GM19395 (cell line): ENCODE measurements at regions not wholly inside any gene's neighbourhood (a gene's known extent, or its start where the extent isn't known, plus 50 kb on each side); places are given as distances from the start of the nearest gene placed in this dataset.
A peak's percentile ranks its signal among the peaks of the same experiment; 100 is the strongest.

ENCODE experiments used
- ATAC-seq: cut with Tn5 transposase; IDR thresholded peaks from one replicate; pipeline ENCODE4 v1.9.1; 2021; ENCODE audit warnings: mild to moderate bottlenecking, moderate library complexity; ENCODE audit not compliant: unreplicated experiment

DNA sequence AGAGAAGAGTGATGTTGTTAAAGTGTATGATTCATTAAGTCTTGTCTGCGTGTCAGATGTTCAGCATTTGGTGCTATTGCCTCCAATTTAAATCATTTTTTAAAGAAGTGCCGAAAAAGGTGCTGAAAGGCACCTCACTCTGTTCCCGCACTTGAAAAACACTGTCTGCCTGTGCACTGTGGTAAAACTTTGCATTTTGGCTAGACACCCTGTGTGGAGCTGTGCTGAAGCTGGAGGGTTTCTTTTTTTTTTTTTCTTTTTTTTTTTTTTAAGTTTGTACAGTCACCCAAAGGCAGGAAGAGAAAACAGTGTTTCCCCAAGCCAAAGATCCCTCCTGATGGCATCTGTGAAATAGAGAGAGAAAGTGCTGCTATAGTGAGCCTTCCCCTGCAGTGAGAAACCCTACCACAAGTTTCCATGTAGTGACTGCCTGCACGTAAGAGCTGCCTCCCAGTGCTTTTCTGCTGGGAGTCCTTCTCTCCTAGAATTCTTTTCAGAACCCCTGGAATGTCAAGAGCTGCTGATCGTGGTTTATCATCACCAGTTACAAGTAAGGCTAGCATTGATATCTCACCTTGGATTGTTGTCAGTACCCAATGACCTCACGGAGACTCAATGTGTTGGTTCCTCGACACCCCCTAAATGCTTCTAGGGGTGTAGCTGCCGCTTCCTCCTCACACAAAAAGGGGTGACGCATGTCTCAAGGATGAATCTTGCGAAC is 116.0 kb upstream of the SOX9 start:
- ATAC-seq, result peak; percentile 77

DNA sequence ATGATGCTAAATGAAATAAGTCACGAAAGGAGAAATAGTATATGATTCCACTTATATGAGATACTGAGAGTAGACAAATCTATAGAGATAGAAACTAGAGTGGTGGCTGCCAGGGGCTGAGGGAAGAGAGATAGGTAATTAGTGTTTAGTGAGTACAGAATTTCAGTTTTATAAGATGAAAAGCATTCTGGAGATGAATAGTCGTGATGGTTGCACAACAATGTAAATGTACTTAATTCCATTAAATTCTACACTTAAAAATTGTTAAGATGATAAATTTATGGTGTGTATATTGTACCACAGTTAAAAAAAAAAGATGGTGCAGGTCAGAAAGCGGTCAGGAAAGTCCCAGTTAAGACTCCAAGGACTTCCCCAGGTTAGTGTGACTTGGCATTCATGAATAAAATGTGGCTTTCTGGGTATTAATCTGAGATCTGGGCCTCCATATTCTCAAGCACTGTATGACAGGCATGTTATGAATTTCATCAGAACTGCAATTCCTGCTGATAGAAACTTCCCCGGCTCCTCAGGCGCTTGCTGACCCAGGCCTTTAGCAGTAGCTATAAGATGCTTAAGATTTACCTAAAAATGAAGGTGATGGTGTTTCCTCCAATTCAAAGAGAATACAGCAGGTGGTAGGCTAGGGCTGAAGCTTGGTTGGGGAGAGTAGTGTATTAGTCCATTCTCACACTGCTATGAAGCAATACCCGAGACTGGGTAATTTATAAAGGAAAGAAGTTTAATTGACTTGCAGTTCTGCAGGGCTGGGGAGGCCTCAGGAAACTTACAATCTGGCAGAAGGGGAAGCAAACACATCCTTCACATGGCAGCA is 115.3 kb upstream of the SOX9 start:
- ATAC-seq, result peak; percentile 74

DNA sequence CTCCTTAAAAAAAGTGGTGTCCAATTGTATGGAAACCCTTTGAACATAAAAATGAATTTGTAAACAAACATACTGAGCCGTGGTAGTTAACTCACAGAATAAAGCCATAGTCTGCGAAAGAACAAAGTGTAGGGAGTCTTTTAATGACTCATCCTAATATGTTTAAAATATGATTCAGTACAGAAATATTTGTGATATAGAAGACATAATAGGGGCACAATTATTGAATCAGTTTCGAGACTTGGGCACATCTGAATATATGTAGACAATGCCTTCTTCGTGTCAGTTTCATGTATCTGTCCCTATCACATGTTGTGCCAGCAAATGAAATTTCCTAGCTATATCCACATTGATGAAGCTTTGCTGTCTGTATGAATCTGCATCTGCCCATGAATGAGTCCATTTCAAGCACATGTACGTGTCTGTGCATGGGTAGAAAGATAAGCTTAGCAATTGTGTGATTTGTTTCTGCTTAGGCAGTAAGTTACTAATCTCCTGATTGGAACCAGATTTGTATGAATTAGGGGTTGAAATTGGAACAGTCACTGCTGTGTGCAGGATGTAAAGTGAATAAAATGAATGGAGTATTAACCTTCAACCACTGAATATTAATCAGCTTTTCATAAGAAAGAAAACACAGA is 112.5 kb upstream of the SOX9 start:
- ATAC-seq, result no peak

DNA sequence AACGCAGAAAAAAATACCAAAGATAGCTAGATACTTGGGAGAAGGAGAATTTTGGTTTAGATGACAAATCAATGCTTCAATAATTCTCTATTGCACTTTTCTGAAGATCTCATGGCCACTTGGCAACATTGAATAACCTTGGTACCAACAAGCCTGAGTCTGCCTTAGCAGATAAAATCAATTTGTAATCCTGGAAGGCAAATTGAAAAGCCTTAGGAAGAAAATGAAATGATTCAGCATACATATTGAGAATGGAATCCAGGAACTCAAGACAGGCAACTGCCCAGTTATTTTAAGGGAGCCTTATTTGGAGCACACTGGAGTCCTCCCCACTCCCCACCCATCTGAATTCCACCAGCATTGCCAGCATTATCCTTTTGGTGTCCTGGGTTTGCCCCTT is 109.3 kb upstream of the SOX9 start:
- no peak for ATAC-seq

DNA sequence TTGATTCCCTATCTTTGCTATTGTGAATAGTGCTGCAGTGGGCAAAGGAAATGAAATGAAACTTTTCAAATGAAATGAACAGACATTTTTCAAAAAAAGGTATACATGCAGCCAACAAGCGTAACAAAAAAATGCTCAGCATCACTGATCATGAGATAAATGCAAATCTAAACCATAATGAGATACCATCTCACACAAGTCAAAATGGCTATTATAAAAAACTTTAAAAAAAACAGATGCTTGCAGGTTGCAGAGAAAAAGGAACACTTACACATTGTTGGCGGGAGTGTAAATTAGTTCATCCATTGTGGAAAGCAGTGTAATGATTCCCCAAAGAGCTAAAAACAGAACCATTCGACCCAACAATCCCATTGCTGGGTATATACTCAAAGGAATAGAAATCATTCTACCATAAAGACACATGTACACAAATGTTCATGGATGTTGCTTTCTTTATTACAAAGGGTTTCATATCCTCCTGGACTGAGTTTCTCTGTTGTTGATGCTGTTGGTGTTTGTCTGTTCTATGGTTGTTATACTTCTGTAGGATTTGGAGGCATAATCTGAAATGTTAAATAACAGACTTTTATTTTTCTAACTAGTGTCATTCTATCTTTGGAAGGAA is 99.3 kb upstream of the SOX9 start:
- ATAC-seq, result peak; percentile 75

DNA sequence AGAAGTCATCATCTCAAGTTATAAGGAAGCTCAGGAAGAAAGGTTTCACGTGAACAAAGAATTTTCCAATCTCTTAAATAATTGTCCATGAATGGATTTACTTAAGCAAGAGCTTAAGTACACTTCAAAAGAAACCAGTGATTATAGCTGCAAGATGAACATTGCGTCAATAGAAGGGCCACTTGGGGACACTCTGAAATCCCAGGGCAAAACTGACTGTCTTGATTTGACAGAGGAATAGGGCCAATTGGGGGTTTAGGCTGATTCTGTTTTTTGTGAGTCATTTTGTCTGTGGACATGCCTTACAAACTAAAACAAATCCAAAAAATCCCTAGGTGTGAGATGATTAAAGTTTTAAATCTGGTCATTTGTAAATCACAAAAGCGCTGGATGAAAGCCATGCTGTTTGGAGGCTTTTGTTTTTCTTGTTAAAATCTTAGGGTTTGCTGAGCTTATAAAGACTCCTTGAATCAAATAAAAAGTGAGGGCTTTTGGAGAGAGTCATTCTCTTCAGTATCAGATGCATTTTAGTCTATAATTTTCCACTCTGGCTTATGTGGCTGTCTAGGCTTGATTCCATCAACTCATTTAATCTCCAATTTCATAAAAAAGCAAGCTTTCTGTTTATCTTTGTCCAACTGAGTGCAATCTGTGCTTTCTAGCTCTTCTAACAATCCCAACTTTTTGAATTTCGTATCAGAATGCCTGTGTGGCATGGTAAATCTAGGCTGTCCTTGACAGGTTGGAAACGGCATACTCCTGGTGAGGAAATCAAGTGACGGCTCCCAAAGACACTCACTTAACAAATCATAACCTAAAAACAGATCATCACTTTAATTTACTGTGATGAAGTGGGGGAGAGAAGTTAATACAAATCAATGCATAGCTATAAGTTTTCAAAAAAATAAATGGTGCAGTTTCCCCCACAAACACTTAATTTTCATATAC is 98.2 kb upstream of the SOX9 start:
- ATAC-seq, result no peak

DNA sequence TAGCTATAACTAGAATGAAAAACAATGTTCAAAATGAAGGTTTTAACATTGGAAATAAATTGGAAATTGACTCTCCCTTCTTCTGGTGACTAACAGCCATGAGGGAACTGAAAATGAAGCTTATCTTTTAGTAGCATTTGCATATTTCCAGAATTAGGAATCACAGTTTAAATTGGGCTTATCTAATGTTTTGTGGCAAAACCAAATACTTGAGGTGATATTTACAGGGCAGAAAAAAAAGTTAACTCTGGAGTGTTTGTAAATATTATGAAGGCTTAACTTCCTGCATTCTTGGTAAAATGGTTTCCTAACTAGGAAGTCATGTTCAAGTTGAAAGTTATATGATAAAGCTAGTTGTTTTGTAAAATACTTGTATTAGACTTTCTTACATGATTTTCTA is 96.4 kb upstream of the SOX9 start:
- no peak for ATAC-seq

DNA sequence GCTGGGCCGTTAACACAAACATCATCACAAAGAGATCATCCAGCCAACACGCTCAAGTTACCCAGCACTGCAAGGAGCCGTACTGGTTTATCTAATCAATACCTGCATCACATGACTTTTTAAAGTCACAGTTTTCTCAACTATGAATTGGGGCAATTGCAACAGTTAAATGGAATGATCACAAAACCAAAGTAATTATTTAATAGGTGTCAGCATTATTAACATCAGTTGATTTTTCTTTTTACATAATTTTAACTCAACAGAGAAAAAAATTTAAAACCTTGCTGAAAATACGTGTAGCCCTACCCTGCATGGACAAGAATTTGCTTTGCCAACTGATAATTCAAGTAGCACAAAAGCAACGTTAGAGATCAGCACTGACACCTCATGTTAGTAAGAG is 95.7 kb upstream of the SOX9 start:
- no peak for ATAC-seq

DNA sequence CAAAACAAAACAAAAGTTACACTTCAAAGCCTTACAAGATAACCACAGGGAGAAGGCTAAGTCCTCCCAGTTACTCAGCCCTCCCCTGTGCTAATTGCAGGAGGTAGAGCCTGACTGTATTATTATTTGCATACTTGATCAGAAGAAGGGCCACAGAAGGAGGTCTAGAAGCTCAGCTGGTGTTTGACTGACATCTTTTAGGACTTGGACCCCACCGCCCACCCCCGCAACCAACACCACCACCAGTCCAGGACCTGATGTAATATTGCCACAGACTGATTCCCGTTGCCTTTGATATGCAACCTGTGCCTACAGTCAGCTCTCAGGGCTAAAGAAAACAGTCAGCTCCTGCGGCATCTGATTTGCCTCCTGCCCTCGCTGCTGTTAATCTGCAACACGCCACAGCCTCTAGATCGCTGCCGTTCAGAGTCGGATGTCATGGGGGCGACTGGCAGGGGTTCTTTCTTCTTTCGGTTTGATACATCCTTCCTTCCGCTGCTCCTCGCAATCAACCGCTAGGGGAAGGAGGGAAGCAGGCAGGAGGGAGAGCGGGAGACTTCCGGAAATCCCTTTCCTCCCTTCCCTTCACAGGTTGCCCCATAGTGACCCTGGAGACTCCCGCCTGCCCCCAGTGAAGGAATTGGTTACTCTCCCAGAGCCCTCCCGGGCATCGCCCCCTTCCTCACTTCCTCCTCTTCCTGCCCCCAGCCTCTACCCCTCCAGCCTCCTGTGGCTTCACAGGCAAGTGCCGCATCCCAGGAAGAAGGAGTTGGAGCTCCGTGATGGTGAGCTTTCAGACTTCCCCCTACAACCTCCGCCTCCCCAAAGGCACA is 90.5 kb upstream of the SOX9 start:
- ATAC-seq, result peak; percentile 82

DNA sequence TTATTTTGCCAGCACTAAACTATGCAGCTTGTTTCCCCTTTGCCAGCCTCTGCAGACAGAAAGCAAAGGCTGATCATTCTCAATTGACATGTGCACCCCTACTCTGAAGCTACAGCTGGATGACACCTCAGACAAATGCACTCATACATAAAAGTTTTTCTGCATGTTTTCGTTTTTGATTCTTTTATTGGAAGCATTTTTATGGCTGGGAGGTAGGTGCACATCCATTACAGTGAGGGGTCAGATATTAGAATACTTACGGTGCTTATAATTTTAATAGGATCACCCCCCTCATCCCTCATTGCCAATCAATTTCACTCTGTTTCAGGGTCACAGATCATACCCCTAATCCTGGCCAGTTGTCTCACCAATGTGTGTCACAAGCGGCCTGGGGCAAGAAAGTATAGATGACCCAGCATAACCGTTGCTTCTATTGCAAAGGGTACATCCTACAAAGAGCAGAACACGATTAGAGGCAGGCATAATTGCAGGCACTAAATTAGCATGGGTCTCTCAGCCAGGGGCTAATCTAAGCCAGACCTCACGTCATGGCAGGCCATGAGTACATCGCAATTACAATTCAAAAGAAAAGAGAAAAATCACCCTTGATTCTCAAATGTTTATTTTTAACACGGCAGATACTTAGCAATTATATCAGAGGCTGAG is 89.5 kb upstream of the SOX9 start:
- no peak for ATAC-seq

DNA sequence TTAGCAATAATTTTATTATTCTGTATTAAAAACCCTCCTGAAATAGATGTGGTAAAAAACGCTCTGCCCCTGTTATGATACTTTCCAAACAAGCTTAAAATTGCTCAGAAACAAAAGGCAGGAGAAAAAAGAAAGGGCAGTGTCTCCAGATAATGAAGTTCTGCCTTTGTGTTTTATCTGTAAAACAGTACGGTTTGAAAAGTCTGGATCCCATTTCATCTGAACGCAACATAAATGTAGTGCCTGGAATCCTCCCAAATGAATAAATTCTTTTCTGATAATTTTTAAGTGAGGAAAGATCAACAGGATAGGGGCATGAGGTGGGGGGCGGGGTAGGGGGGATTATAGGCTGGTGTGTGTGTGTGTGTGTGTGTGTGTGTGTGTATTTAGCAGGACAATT is 87.5 kb upstream of the SOX9 start:
- ATAC-seq, result no peak

DNA sequence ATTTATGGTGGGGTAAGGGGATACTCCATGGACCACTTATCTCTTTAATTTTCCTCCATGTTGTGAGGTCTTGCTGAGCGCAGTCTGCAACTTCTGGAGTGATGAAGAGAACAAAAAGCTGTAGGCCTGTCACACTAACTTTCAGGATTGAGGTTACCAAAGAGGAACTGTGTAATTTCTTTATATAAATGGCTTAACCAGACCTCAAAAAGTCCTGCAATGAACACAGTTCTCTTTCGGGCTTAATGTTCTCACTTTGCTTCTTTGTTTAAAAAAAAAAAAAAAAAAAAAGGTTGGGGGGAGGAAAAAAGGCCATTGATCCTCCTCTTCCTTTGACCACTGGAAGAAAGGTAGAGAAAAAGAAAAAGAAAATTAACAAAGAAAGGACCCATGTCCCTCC is 86.8 kb upstream of the SOX9 start:
- peak; percentile 31 for ATAC-seq

DNA sequence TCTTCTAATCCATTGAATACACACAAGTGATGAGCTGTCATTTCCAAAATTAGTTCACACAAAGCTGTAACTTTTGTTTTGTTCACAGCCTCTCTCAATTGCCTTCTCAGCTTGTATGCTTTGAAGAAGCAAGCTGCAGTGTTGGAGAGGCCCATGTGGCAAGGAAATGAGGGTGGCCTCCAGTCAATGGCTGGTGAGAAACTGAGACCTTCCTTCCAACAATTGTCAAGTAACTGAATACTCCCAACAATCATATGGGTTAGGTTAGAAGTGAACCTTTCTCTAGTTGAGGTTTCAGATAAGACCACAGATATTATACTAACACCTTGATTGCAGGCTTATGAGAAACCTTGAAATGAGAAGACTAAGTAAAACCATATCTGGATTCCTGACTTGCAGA is 82.4 kb upstream of the SOX9 start:
- ATAC-seq, result no peak

DNA sequence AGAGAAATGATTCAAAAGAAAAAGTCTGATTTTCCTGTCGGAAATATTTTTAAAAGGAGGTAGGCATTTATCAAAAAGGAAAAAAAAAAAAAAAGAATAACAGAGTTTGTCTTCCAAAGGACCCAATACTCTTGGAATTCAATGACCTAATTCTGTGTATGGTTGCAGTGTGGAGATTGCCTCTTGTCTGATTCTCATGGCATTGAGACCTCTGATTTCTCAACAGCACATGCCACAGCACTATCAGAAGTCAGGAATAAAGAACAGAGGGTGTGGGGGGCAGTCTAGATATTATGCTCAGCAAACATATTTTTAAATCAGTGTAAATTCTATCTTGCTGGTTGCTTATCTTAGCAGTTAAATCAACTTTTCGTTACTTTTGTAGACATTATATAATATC is 81.3 kb upstream of the SOX9 start:
- ATAC-seq, result no peak

DNA sequence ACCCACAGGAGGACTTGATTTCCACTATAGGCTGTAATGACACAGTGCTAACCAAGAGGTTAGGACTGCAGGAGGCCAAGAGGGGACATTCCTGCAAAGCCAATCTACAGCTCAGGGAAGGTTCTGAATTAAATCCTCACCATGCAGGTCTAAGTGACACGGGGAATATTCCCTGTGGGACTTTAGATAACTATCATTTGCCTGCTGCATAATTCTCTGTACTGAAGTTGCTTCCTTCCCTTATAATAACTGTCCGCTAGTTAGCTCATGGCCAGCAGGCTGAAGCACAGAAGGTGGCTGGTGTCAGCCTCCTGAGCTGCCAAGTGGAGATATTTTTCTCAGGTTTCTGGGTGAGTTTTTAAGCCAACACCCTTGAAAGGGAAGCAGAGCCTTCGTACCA is 74.6 kb upstream of the SOX9 start:
- ATAC-seq, result no peak

DNA sequence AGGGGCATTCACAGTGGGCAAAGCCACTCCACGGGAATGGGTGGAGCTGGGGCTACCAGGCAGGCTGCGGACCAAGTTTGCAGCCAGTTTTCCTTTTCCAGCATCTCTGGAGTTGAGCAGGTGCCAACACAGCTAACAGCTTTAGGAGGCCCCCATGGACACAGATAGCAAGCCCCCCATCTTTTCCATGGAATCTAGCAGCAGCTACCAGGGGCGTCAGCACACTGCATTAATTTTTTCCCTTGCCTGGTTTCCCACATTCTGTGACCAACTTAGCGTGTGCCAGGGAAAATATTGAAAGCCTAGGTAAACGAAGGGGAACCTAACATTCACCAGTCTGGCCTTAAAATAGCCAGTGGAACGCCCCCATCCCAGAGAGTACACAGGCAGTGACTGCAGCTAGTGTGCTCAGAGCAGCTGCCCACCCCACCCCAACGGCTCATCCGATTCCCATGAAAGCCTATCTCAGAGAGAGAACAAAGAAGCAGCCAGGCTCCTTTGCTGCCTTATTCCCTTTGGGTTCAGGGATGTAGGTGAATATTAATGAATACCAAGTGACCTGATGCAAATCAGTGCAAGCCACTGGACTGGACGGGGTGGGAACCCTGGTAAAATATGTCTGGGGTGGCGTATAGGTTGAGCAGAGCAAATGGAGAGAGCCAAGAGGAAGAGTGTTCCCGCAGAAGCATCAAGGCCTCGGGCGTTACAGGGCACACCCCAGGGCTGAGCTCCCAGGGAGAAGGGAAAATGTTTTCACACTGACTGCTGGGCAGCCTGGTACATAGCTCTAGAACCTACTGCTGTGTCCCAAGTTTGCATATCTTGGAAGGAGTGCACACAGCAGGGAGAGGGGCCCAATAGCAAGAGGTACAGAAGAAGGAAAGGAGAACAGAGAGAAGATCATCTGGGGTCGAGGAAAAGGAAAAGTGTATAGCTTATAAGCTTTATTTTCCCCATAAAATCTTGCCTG is 73.9 kb upstream of the SOX9 start:
- no peak for ATAC-seq

DNA sequence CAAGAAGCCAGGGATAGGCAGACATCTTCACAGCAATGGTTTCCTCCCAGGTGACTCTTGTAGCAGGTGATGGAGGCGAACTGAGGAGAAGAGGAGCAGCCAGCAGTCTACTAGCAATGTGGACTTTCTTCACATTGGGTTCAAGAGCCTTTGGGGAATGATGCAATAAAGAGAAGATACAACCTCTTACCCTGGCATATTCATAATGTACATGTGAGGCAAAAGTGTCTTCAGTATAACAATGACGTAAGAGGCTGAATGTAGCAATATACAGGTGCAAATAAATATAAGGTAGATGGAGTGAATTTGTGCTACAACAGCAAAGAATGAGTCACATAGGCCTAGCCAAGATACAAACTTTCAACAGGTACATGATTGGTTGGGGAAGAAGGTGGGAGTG is 70.9 kb upstream of the SOX9 start:
- ATAC-seq, result no peak

DNA sequence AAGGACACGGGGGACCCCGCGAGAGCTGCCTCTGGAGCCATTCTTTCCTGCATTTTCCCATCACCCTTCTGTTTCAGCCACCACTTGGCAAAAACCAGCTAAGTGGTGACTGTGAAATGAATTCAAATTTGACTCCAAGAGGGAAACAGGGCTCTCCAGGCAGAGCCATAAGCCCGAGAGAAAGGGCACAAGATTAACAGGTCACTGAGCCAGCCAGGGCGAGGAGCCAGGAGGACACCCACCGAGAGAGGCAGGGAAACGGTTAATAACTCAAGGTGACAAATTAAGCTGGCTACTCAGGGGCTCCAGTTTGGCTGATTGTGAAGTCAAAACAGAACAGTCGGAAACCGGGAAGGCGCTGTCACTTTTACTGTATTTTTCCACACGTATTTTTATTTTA is 67.8 kb upstream of the SOX9 start:
- ATAC-seq, result no peak
